Prostate gland (tissue), 2 donors: ENCODE measurements at regions not wholly inside any gene's neighbourhood (a gene's known extent, or its start where the extent isn't known, plus 50 kb on each side); places are given as distances from the start of the nearest gene placed in this dataset.
"Not testable (repeated sequence)": the region's sequence is repeated elsewhere in the genome, so short reads cannot be mapped to it uniquely, and the experiment has no call there.

Source experiments
- DNase-seq: peaks from one replicate; pipeline ENCODE4 v3.0.0-alpha.2; 2019; ENCODE audit warnings: low spot score
- H3K27ac ChIP-seq, 2 donors: fragments of 200-600 bp; sonication (generic); 2 replicates each; pipeline ENCODE4 v1.5.1; 2017 to 2019
- H3K27me3 ChIP-seq: fragments of 200-600 bp; sonication (generic); replicated peaks from 2 replicates; pipeline ENCODE4 v1.5.1; 2019; ENCODE audit not compliant: insufficient read depth
- H3K36me3 ChIP-seq, 2 donors: fragments of 200-600 bp; sonication (generic); 1 replicate in 1 of 2; 2 replicates in 1 of 2; pipeline versions ENCODE4 v1.5.1 to v1.8.1; 2017 to 2019
- H3K4me1 ChIP-seq: fragments of 200-600 bp; sonication (generic); replicated peaks from 2 replicates; pipeline ENCODE4 v1.5.1; 2019
- H3K4me3 ChIP-seq, 2 donors: fragments of 200-600 bp; sonication (generic); 2 replicates each; pipeline ENCODE4 v1.5.1; 2017 to 2019
- H3K9me3 ChIP-seq: fragments of 200-600 bp; sonication (generic); 2 replicates; pipeline ENCODE4 v1.5.1; 2017
- CTCF ChIP-seq, 4 experiments: fragments of 200-600 bp in 2 of 4; fragments of 450-650 bp in 2 of 4; sonication (generic) in 2 of 4; IDR thresholded peaks; 1 replicate in 3 of 4; 2 replicates in 1 of 4; pipeline ENCODE4 v1.5.1; 2016 to 2019; ENCODE audit warnings: antibody characterized with exemption in 4 of 4, mild to moderate bottlenecking in 2 of 4, moderate library complexity in 2 of 4
- POLR2A ChIP-seq: fragments of 450-650 bp; IDR thresholded peaks from one replicate; pipeline ENCODE4 v1.6.1; 2016; ENCODE audit warnings: antibody characterized with exemption, mild to moderate bottlenecking
- POLR2AphosphoS5 ChIP-seq: sonication (generic); formaldehyde crosslinking; IDR thresholded peaks from one replicate; pipeline ENCODE4 v1.6.1; 2017; ENCODE audit warnings: antibody characterized with exemption
- WGBS: methylation state at CpG from one replicate; pipeline ENCODE4 v1.1.5; 2018; 5-methylcytosine and 5-hydroxymethylcytosine counted together
- intact Hi-C: fragments of 100-400 bp; cut with DNase I; formaldehyde crosslinking; loops from one replicate; pipeline ENCODE4 v1.14.2; 2022

- Histone ChIP-seq H3K9me3 (no peaks in the 10 kb centered on the region), H3K36me3 (no peaks in the 10 kb centered on the region), H3K27ac (no peak overlapping the region), H3K4me3 (no peak overlapping the region), H3K27me3 (no peaks in the 10 kb centered on the region), H3K4me1 (no peaks in the 10 kb centered on the region)
- no peak for DNase-seq
- TF ChIP-seq POLR2A (no peak), CTCF (IDR thresholded peaks at IDR 0.05) (no peak), POLR2AphosphoS5 (no peak)
- intact Hi-C loops = no loop called here
- 82% methylated on average over 1 of the region's 1 CpG for WGBS
Observed at GRCh38 chr9:118689280-118689679, 680.0 kb downstream of the BRINP1 start.

GRCh38 chr9:118692613-118693012, 676.6 kb downstream of the BRINP1 start:
- intact Hi-C loops = no loop called here
- Histone ChIP-seq H3K4me3 (no peak overlapping the region), H3K27me3 (no peaks in the 10 kb centered on the region), H3K9me3 (no peaks in the 10 kb centered on the region), H3K36me3 (no peaks in the 10 kb centered on the region), H3K4me1 (no peaks in the 10 kb centered on the region), H3K27ac (no peak overlapping the region)
- DNase-seq = no peak
- TF ChIP-seq POLR2AphosphoS5 = no peak
- TF ChIP-seq POLR2A = no peak
- no peak for TF ChIP-seq CTCF (IDR thresholded peaks at IDR 0.05)
- WGBS = 84% methylated on average over 3 of the region's 3 CpGs

DNA sequence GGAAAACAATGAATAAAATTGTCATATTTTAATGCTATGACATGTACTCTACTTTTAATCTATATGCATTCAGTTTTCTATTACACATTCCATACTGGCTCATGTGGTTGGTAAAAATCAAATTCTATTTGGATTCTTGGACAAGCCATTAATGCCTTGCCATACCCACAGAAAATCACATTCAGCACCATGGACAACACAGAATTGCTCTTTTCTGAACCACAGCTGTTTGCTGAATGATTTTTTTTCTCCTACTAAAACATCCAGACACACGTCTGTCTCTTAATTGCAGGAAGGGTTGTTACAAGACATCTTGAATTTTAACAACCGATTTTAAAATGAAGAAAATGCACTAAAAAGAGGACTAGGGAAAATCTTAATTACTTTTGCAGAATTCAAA, 675.6 kb downstream of the BRINP1 start:
- 38% methylated on average over 2 of the region's 2 CpGs for WGBS
- TF ChIP-seq POLR2A (no peak), POLR2AphosphoS5 (no peak), CTCF (IDR thresholded peaks at IDR 0.05) (no peak)
- H3K27ac ChIP-seq = no peak overlapping the region
- no peaks in the 10 kb centered on the region for H3K36me3 ChIP-seq
- H3K9me3 ChIP-seq = no peaks in the 10 kb centered on the region
- H3K4me1 ChIP-seq = no peaks in the 10 kb centered on the region
- intact Hi-C loops = no loop called here
- no peak overlapping the region for H3K4me3 ChIP-seq
- H3K27me3 ChIP-seq = no peaks in the 10 kb centered on the region
- no peak for DNase-seq

DNA sequence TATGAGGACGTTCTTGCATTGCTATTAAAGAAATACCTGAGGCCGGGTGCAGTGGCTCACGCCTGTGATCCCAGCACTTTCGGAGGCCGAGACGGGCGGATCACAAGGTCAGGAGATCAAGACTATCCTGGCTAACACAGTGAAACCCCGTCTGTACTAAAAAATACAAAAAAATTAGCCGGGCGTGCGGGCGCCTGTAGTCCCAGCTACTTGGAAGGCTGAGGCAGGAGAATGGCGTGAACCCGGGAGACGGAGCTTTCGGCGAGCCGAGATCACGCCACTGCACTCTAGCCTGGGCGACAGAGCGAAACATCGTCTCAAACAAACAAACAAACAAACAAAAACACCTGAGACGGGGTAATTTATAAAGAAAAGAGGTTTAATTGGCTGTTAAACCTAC, 674.0 kb downstream of the BRINP1 start:
- H3K27me3 ChIP-seq, intact Hi-C loops, H3K9me3 ChIP-seq, H3K4me3 ChIP-seq, H3K4me1 ChIP-seq, DNase-seq, H3K36me3 ChIP-seq, H3K27ac ChIP-seq: not testable (repeated sequence)
- 92% methylated on average over 23 of the region's 23 CpGs for WGBS

DNA sequence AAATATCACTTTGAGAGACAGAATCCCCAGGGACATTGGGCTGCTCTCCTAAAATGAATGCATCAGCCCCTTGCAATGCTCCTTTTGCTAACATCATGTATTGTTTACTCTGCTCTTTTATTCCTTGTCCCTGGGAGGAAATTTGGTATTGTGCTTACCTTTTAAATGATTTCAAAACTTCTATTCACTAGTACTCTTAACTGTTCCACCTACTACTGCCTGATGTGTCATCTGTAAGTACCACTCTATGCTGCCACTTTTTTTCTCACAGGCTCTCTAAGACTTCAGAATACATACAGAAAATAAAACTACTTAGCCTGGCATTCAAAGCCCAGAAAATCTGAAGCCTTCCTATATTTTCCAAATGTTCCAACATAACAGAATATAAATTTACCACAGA, 667.2 kb downstream of the BRINP1 start:
- DNase-seq = no peak
- no peaks in the 10 kb centered on the region for H3K36me3 ChIP-seq
- no peaks in the 10 kb centered on the region for H3K4me1 ChIP-seq
- no peaks in the 10 kb centered on the region for H3K27me3 ChIP-seq
- no peak overlapping the region for H3K4me3 ChIP-seq
- no peak overlapping the region for H3K27ac ChIP-seq
- no peak for TF ChIP-seq CTCF (IDR thresholded peaks at IDR 0.05)
- no peak for TF ChIP-seq POLR2A
- intact Hi-C loops = no loop called here
- H3K9me3 ChIP-seq = no peaks in the 10 kb centered on the region

DNA sequence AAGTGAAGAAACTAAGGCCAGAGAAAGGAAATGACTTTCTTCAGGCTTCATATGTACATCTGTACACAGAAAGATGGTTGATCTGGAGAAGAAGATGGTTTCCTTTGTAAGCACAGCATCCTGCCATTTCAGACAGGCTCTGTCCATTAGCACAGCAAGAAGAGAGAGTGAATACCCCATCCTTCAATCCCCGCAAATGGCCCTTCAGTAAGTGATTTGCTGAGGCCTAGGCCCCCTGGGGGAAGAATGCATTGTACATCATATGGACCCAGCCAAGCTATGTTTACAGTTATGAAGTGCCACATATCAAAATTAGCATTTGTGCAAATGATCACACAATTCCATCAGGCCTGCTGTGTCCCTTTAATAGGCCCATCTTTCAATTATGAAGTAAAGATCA, 657.4 kb downstream of the BRINP1 start:
- Histone ChIP-seq H3K4me3 (no peak overlapping the region), H3K36me3 (no peaks in the 10 kb centered on the region), H3K4me1 (no peaks in the 10 kb centered on the region), H3K27me3 (no peaks in the 10 kb centered on the region), H3K9me3 (no peaks in the 10 kb centered on the region), H3K27ac (no peak overlapping the region)
- no peak for DNase-seq
- intact Hi-C loops = no loop called here
- no peak for TF ChIP-seq POLR2A
- 100% methylated on average over 1 of the region's 1 CpG for WGBS
